HPDE6-E6E7 (cell line): ENCODE measurements at regions not wholly inside any gene's neighbourhood (a gene's known extent, or its start where the extent isn't known, plus 50 kb on each side); places are given as distances from the start of the nearest gene placed in this dataset.

Experiments
- DNase-seq: peaks from one replicate; pipeline ENCODE4 v3.0.0; 2011; ENCODE audit warnings: missing footprints; ENCODE audit errors: extremely low spot score

DNA sequence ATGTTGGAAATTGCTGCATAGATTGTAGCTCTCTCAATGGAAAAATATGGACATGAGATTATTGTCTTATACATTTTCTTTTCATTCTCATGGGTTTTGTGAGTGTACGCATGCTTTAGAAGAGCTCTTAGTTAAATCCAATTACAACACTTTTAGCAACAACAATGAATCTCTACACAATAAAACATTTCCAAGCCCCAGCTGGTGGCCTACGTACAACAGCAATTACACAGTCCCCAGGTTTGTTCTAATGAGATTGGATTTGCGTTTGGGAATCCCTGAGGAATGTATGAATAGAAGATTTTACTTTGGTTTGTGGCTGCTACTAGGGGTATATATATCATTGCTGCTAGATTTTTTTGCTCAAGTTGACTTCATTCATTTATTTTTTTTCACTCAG lies 98.6 kb downstream of the FHDC1 start:
- DNase-seq, result no peak

DNA sequence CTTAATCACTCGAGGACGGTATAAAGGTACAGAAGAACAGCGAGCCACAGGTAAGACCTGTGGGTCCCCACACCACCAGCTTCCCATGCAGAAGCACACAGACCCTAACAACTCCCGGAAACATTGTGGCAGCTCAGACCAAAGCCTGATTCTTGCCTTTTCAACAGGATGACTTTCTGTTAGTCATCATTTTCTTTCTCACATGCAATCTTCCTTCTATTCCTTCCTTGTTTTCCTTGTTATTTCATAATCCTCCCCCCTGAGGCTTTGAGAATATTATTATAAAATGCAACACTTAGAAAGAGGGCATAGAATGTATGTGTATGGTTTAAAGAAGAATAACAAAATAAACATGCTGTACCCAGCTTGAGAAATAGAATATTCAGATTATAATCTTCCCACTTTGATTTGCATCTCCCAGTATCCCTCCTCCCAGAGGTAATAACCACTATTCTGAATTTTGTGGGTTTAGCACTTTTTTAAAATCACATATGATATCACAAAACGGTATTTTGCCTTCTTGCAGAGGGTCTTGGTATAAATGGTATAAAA lies 100.9 kb downstream of the FHDC1 start:
- DNase-seq, result peak; percentile 54

DNA sequence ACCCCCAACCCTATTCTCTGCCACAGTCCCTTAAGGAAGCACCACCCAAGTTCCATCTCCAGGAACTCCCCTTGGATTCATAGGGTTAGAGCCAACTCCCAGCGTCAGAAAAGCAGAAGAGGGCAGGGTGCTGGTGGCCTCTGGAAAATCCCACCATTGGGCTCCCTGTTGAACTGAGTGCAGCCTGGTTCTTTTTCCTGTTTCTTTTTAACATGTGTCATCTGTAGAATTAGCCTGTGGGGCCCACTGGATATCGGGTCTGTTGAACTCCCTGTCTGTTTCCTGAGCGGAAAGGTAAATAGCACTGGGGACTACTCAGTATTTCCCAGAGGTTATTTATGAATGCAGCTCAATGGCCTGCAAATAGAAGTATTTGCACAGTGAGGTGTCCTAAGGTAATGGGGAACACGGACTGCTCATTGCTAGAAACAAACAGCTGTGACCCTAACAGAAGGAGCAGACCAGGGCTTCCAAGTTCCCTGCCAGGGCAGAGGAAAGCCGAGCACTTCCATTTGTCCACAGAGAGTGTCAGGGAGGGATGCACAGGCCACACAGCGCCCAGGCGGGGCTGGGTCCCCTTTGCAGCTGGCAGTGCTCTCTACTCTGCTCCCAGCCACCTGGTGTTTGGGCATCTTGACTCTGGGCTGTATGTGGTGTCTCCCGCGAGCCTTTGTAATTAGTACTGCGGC lies 102.6 kb downstream of the FHDC1 start:
- DNase-seq, result no peak

DNA sequence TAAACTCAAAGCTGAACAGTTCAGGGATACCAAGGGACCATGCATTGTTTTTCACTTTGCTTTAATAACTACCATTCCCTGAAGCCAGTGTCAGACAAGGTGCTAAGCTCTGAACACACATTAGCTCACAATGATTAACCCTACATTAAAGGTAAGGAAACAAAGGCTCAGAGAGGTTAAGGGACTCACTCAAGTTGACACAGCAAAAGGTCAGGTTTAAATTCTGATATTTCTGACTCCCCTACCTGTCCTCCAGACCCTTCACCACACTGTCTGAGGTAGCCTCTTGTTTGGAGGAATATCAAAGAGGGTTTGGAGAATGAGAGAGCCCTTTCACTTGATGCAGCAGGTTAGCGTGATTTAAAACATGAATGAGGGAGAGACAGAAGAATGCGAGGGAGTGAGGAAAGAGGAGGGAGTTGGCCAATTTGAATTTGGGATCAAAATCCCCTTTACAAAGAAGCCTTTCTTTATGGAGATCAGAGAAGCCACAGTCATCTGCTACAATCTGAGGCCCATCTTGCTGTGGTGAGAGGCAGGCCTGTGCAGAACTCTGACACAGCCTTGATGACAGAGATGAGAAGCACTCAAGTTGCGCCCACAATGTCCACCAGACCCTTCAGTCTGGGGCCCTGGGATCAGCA lies 103.5 kb downstream of the FHDC1 start:
- no peak for DNase-seq

DNA sequence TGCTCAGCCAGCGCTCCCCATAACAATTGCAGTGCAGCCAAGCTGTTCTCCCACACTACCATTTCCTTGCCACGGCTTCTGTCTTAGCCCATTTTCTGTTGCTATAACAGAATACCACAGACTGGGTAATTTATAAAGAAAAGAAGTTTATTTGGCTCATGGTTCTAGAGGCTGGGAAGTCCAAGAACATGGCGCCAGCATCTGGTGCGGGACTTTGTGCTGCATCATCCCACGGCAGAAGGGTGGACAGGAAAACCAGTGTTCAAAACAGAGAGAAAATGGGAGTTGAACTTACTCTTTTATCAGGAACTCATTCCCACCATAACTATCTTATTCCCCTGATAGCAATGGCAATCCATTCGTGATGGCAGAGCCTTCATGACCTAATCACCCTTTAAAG lies 104.6 kb downstream of the FHDC1 start:
- no peak for DNase-seq

DNA sequence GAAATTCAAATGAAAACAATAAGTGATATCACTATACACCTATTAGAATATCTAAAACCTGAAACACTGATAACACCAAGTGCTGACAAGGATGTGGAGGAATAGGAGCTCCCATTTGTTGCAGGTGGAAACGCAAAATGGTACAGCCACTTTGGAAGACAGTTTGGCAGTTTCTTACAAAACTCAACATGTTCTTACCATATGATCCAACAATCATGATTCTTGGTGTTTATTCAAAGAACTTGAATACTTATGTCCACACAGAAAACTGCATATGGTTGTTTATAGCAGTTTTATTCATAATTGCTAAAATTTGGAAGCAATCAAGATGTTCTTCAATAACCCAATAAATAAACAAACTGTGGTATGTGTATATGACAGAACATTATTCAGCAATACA lies 107.9 kb downstream of the FHDC1 start:
- no peak for DNase-seq

DNA sequence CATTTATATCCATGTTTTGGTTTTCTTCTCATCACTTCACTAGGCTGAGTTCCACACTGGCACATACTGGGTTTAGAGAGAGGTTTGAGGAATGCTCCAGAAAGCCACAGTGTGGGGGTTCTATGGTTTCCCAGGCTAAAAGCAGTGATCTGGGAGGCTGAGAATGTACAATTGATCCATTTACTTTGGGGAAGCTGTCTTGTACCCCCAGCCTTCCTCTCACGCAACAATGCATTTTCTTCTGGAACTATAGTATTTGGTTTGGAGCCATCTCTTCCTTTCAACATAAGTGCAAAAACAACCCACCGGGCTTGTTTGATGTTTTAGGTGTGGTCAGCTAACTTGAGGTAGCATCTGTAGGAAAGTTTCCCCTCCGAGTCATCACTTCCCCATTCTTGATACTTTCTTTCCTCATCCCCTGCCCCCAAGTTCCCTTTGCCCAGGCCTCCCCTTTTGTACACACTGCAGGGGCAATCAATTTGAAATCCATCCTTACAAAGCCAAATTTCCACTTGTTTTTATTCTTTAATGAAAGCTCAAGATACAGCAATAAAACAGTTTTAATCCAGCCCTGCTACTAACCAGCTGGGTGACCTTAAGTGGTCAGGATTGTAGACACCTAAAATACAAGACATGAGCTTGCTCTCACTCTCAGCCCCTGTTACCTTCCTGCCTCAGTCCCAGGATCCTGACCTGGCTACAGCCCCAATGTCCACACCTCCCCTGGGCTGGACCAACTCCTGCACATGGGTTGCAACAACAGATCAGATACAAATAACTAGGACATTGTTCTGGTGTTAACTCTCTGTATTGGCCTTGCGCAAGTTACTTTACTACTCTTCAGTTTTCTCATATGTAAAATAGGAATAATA lies 109.2 kb downstream of the FHDC1 start:
- DNase-seq, result no peak

DNA sequence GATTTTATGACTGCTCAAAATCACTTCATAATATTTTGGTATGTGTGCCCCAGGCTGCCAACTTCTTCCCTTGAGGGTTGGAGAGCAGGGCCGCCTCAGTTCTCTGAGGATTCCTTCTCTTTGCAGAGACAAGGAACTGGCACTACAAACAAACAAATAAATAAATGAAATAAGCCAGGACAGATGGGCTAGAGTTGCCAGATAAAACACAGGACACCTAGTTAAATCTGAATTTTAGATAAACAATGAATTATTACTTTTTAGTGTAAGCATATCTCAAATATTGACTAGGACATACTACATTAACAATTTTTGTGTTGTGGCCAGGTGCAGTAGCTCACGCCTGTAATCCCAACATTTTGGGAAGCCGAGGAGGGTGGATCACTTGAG lies 122.5 kb downstream of the FHDC1 start:
- no peak for DNase-seq

DNA sequence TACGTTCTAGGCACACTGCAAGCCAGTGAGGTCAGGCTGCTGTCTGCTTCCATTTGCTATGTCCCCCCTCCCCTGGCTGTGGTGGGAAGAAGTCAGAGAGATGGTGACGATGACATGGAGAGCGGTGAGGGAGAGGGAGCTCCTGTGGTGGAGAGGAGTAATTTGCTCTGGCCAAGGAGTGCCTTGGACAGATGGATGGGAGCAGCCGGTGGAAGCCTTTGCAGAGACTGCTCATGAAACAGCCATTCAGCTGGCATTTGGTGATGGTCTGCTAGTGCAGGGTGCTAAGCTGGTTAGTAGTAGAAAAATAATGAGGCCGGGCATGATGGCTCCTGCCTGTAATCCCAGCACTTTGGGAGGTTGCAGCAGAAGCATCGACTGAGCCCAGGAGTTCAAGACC lies 124.1 kb downstream of the FHDC1 start:
- no peak for DNase-seq

DNA sequence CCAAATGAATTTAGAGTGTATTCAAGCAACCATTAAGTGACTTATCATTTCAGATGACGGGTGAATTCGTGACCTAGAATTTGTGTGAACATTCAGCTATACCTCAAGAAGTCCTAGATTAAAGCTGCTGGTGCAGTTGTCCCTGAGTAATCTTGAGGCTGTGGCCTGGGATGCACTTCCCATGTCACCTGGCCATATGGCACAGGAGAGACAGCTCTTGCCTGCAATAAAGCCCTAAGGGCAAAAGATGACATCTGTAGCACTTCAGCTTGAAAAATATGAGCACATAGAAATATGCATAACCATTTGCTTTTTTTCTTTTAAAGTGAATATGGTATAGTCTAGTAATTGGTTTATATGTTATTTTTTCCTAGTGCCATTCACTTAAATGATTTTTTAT lies 125.8 kb downstream of the FHDC1 start:
- no peak for DNase-seq

DNA sequence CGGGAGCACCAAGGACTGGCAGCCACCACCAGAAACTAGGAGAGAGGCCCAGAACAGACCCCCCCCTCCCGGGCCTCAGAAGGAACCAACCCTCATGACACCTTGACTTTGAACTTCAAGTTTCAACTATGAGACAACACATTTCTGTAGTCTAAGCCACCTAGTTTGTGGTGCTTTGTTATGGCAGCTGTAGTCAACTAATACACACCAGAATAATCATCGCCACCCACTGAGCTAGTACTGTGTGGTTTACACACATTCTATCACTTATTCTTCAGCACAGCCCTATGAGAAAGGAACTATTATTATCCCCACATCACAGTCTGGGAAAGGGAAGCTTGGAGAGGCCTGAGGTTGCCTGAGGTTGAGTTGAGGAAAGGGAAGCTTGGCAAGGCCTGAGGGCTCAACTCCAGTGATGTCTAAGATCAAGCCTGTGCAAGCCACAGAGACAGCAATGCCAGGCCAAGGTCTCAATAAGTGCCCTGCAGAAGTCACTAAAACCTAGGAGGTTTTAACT lies 126.6 kb downstream of the FHDC1 start:
- no peak for DNase-seq

DNA sequence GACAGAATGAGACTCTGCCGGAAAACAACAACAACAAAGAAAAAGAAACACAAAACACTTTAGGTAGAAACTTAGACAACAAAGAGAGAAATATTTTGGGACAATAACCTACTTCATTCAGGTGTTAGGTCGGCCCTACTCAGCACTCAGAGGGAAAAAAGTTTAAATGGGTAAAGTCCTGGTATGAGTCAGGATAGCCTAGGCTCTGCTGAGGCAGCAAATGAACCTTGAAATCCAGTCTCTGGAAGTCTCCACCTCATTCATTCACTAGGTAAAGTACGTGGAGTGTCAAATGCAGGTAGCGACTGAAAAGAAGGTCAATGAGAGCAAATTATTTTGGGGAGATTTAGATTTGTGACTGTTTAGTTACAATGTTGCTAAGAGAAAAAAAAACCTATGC lies 127.4 kb downstream of the FHDC1 start:
- DNase-seq, result no peak

DNA sequence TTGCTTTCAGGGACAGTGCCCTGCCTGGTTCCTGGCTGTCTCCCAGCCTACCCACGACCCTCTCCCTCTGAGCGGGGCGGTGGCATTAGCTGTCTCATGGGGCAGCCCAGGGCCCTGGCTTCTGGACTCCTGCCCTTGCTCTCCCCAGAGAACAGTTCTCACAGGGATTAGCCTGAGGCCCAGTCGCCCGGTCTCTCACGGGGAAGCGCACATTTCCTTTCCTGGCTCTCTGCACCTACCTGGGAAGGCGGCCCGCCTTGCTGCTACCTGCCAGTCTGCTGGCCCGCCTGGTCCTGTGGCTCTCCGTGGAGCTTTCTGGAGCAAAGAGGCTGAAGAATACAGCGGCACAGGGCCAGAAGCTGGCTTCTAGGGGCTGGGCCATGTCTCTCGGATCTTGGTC lies 128.4 kb downstream of the FHDC1 start:
- no peak for DNase-seq

DNA sequence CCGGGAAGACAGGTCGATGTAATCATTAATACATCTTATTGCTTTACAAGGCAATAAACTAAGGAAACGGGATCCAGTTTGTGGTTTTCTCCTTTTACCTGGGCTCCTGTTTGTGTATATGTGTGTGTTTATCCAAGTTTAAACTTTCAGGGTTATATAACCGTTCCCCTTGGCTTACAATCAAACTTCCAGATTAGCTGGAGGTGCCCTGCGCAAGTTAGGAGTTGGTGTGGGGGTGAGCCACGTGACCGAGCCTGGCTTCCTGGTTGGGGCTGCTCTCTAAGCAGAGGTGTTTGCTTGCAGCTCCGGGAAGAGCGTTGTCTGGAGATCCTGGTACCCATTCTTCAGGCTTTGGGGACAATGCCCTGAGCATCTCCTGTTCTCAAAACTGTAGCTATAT lies 129.2 kb downstream of the FHDC1 start:
- no peak for DNase-seq

DNA sequence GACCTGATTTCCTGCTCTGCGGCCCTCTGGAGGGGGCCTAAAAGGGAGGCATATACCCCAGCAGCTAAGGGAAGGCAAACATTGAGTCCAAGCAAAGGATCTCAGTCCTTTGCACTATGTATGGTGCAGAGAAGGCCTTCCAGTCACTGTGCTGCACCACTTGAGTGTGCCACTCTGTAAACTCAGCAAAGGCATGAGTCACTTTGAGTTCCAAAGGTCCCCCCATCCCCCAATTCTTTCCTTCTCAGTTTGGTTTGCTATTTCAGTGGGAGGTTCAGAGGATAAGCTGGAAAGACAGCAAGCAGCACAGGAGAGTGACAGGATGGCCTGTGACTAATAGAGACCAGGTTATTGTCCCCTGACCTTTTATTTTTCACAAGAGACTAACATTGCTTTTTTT lies 131.3 kb downstream of the FHDC1 start:
- DNase-seq, result no peak

DNA sequence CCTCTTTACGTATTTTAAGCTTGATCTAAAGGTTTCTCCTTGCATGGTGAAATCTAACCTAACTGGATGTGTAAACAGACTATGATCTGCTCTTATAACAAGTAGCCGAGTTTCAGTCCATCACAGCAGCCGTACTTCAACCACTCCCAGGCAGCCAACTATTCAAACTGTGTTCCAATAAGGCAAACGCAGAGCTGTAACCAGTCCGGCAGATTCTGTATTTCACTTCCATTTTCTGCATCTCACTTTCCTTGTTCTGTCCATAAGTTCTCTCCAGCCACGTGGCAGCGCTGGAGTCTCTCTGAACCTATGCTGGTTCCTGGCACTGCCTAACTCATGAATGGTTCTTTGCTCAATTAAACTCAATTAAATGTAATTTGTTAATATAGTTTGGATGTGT lies 132.6 kb downstream of the FHDC1 start:
- DNase-seq, result no peak

DNA sequence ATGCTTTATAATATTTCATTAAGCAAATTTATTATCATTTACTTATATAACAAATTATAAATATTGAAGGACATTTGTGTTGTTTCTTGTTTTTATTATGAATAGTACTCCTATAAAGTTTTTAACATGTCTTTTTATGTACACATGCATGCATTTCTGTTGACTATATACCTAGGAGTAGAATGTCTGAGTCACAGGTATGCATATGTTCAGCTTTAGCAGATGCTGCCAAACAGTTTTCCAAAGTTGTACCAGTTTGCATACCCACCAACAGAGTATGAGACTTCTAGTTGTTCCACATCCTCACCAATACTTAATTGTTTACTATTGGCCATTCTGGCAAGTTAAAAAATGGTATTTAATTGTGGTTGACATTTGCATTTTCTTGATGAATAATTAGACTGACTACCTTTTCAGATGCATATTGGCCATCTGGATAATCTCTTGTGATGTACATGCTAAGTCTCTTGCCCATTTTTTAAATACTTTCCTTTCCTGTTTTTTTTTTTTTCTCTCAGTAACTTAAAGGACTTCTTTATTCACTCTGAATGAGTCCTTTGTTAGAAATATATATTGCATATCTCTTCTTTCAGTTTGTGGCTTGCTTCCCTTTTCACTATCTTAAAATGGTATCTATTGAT lies 132.2 kb upstream of the TRIM2 start:
- DNase-seq, result no peak

DNA sequence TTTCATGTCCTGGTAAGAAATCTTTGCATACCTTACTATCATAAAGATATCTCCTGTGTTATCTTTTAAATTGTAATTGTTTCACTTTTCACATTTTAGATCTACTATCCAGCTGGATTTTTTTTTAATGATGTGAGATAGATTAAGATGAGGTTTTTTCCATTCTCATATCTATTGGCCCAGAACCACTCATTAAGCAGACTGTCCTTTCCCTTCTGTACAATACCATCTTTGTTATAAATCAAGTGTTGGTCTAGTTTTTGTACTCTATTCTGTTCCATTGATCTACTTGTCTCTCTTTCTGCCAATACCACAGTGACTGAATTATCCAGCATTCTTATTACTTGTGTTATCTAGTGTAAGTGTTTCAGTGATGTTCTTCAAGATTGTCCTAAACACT lies 131.6 kb upstream of the TRIM2 start:
- no peak for DNase-seq

DNA sequence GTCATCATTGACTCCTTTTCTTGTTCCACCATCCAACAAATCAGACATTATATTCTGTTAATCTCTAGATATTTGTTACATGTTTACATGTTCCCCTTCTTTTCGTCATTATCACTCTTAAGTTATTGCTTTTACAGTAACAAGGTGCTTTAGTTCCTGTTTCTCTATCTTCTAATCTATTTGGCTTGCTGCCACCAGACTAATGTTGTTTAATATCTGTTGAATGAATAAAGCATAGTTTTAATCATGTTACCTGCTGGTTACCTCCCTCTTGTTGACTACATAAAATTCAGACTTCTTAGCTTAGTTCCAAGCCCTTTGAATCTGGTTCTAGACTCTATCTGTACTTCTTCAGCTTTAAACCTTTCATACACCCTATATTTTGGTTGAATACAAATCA lies 129.8 kb upstream of the TRIM2 start:
- no peak for DNase-seq

DNA sequence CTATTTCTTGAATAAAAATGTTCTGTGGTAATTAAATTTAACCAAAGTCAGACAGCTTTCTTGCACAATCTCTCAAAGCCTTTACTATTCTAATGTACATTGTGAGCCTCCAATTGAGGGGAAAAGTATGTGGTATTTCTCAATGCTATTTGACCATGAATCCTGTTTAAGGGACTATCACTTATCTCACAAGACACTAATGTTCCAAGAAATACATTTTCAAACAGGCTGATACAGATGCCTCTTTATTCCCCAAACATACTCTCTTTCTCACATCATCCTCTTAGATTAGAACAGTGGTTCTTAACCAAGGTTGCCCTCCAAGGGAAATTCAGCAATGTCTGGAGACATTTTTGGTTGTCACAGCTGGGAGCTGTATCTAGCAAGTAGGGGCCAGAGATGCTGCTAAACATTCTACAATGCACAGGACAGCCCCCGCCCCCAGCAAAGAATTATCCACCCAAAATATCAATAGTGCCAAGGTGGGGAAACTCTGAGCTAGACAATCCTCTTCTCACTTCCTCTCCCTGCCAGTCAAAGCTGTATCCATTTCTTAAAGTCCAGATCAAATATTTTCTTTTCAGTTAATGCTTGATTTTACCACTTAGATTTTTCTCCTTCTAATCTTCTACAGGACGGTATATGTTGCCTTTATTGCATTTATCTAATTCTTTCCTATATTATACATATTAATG lies 129.2 kb upstream of the TRIM2 start:
- no peak for DNase-seq

DNA sequence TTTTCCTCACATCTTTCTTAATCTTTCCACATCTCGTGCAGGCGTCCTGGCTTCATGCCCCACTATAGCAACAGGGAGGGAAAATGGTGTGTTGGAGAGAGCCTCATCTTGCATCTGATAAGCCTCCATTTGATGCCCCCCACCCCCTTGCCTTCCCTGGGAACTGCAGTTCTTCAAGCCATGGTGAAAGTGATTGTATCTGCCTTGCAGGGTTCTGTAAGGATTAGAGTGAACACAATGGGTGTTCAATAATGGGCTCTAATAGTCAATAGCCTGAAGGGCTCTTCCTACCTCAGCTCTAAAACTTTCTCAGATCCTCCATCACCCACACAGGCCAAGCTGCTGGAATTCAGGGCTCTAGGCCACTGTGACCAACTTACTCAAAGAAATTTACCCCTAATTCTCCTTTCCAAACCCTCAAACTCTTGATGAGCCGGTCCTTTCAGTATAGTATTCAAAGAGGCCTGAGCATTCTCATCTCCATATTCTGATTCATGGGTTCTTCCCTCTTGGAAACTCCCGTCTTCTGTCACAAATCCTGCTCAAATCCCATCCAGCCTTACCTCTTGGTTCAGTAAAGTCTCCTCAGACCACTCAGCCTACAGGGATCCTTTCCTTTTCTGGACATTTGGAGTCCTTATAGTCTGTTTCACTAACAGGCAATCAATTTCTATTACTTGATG lies 128.3 kb upstream of the TRIM2 start:
- DNase-seq, result no peak
